ENCODE measurements at regions not wholly inside any gene's neighbourhood (a gene's known extent, or its start where the extent isn't known, plus 50 kb on each side); places are given as distances from the start of the nearest gene placed in this dataset.

DNA sequence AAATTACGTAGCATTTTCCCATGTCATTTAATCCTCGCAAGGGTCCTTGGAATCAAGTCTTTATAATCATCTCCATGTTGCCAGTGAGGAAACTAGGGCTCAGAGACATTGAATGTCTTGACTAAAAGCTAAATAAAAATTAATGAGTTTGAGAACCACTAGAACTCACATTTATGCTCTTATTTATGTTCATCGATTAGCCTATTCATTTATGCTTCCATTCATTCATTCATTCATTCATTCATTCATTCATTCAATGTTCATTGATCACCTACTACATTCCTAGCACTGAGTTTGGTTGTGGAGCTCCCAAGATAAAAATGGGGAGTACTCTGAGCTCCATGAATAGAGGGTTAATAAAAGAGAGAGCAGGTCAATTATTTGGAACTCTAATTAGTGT lies 59.7 kb downstream of the KCNA1 start:
- DNase-seq (ENCODE audit: low spot score): no peak

DNA sequence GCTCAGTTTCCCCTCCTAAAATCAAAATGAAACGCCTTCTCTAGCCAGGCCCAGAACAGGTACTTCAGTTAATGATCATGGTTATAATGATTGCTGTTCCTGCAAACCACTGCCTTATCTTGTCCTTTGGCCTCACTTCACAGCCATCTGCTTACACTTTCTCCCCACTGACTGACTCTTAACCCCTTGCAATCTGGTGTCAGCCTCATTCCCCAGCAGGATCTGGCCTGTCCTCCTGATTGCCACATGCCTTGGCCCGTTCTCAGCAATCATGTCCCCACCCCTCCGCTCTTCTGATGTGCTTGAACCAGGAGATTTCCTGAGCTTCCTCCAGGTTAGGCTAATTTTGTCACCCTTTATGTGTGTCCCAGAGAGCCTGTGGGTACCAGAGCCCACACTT lies 64.5 kb downstream of the KCNA1 start:
- no peak for DNase-seq (ENCODE audit: low spot score)

DNA sequence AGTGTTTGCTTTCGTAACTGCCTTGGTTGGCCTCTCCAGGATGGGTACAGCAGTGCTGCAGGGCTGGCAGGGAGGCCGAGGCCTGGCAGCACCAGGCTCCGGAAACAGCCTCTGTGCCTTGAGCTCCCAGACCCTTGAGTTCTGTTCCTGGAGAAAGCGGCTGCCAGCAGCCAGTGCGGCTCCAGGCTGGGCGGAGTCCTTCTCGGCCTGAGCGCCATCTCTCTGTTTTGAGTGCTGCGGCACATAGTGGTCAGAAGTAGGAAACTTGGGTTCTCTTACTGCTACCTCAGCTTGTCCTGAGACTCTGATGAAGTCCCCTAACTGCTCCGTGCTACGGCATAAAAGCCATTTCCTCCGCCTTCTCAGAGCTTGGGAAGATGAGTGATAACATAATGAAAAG lies 65.9 kb downstream of the KCNA1 start:
- DNase-seq (ENCODE audit: low spot score): no peak

DNA sequence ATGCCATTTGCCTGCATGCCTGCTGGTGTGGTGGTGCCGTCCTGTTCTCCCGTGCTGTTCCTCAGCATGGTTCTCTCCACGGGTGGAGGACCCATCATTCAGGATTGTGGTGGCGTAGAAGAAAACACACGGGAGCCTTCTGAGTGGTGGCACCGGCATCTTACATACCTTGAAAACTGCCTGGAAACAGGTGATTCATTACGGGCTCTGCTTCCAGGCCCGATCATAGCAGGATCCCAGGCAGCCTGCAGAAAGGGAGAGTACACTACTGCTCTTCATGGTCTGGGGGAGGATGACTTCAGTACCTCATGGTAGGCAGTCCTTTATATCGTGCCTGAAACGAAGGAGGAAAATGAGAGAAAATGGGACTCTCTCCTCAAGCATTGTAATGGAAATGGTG lies 66.6 kb upstream of the KCNA5 start:
- no peak for DNase-seq (ENCODE audit: low spot score)

DNA sequence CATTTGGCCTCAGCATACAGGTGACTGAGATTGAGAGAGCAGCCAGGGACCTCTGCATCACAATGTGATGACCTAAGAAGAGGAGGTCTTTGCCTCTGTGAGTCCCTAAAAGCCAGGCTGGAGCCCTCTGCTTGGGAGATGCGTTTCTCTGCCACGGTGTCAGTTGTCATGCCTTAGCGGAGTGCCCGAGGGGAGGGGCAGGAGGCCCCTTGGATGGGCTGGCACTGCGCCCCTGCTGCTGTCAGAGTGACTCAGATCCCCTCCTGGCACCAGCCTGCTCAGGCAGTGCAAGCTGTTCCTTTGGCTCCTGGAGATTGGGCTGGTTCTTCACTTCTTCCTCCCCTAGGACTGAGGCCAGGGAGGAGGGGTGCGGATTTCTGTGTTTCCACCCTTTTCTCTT lies 64.9 kb upstream of the KCNA5 start:
- DNase-seq (ENCODE audit: low spot score): no peak

DNA sequence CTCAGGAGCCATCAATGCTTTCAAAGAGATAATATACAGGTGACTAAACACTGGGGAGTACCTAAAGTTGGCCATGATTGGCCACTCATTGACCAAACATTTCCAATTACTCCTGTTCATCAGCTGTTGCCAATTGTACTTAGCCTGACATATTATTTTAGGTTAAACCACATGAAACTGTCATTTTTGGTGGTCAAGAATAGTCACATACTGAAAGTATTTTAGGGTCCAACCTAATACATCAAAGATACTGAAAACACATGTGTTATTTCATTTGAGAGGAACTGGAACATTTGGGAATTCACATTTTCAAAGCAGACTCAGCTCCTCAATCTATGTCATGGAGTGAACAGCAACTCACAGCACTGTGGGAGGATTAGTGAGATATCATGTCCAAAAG lies 63.9 kb upstream of the KCNA5 start:
- no peak for DNase-seq (ENCODE audit: low spot score)

DNA sequence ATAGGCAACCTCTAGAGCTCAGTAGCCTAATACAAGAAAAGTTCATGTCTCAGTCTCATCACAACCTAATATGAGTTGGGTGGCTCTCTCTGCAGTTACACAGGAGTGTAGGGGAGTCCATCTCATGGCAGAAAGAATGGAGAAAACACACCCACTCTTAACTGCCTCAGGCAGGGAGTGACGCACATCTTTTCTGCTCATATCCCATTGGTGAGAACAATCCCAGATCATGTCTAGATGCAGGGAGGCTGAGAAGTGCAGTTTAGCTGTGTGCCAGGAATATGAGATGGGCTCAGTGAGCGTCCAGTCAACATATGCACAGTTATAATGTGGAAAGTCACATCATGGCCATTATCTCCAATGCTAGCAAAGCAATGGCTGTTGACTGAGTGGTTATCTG lies 59.3 kb upstream of the KCNA5 start:
- DNase-seq (ENCODE audit: low spot score): no peak

DNA sequence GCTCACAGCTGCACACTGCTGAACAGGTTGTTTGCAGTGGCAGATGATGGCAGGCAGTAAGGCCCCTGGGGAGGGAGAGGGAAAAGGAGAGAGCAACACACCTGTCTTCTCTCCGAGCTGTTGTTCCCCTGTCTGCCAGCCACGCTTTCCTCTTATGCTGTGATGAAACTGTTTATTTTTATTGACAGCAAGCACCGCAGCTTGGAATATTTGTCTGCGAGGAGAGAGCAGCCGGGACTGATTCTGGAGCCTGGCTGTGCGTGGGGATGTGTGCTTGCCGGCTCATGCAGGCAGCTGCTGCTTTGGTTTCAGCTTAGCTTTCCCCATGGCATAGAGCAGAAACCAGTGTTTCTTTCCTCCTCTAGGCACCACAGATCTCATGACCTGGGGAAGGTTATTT lies 58.7 kb upstream of the KCNA5 start:
- DNase-seq (ENCODE audit: low spot score): no peak

DNA sequence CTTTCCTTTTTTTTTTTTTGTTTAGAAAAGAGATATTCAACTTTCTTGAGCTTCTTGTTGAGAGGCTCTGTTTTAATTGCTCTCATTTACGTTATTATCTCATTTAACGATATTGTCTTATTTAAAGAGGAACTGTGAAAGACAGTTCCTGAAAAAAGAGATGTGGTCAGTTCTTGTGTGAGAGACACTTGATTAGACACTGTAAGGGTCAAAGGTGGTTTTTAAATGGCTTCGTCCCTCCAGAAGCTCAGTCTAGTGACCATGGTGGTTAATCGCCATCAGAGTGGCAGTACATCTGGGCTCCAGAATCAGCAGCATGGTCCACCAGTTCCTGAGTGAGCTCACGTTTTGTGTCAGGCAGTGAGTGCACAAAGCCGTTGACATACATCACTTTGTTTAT lies 57.9 kb upstream of the KCNA5 start:
- DNase-seq (ENCODE audit: low spot score): no peak

DNA sequence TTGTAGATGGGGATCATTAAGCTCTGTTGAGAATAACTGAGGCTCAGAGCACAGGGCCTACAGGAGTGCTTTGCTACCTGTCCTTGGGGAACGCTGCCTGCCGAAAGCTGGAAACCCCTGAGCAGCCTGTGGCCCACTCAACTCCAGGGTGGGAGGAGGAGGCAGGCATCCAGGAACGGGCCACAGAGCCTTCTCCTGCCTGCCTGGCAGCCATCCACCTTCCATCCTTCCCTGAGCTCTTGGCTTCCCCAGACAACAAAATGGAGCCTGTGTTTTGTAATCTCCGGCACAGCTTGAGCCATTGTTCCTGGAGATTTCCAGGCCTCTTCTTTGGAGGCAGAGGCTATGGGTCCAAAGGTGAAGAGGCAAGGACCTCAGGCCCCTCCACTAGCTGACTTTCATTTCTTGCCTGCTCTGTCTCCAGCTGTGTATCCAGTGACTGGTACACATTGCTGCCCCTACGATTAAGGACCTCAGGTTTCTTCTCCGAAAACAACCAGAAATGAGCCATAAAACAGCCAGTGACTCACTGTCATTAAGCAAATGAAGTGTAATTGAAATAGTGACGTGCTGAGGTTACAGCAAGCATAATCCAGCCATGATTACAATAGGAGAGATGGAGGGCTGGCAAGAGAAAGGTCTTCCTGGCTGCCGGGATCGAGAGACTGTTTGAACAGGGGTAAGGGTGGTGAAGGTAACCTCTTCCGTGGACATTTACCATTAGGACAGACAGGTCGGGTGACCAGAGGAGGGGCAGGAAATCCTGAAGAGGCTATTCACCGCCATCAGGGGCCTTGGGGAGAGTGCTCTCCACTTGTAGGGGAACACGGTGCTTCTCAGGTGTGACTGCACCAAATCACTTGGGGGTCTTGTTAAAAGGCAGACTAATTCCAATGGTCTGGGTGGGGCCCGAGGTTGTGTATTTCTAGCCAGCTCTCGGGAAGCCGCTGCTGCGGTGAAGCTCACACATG lies 56.3 kb upstream of the KCNA5 start:
- no peak for DNase-seq (ENCODE audit: low spot score)

DNA sequence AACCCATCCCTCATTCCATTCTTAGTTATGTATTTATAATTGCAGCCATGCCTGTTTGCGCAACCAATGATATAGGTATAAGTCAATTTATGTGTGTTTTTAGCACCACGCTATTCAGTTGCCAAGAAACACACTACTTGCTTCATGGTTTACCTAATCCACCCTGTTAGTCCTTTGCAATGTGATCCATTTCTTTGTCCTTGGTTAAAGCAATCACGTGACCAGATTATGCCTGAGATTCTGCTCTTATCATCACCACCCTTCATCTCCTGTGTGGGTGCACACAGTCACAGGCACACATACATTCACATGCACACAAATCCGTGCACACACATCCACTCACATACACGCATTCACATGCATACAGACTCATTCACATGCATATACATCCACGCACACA lies 52.3 kb upstream of the KCNA5 start:
- DNase-seq (ENCODE audit: low spot score): peak; percentile 20

DNA sequence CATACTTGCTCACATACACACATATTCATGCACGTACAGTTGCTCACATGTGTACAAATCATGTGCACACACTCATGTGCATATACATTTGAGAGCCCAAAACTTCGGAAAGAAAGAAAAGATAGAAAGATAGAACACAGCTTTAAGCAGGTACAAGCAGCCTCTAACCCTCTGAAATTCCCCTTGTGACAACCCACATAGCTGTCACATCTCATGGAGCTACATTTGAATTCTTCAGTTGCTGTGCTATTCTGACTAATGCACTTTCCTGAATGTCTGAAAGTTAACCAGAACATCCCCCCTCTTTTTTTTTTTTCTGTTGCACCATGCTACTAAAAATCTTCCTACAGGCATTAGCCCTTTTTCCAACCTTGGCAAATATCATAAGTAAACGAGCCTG lies 51.9 kb upstream of the KCNA5 start:
- DNase-seq (ENCODE audit: low spot score): no peak

DNA sequence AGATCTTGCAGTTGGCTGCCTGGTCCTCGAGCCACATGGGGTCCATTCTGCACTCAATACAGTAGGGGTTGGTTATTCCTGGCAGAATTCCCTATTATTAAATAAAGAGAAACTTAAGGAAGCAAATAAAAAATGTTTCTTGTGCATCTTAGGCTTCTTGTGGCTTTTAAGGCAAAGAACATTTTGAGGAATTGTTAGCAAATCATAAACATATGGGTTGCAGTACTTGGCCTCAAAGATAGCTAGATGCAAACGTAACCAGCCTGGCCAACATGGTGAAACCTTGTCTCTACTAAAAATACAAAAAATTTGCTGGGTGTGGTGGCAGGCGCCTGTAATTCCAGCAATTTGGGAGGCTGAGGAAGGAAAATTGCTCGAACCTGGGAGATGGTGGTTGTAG lies 50.8 kb upstream of the KCNA5 start:
- DNase-seq (ENCODE audit: low spot score): no peak
